HG03108 (cell line): ENCODE measurements at regions not wholly inside any gene's neighbourhood (a gene's known extent, or its start where the extent isn't known, plus 50 kb on each side); places are given as distances from the start of the nearest gene placed in this dataset.
"Not testable (repeated sequence)": the region's sequence is repeated elsewhere in the genome, so short reads cannot be mapped to it uniquely, and the experiment has no call there.

ENCODE experiments used
- ATAC-seq: cut with Tn5 transposase; IDR thresholded peaks from one replicate; pipeline ENCODE4 v1.9.1; 2021; ENCODE audit warnings: moderate library complexity; ENCODE audit not compliant: unreplicated experiment

DNA sequence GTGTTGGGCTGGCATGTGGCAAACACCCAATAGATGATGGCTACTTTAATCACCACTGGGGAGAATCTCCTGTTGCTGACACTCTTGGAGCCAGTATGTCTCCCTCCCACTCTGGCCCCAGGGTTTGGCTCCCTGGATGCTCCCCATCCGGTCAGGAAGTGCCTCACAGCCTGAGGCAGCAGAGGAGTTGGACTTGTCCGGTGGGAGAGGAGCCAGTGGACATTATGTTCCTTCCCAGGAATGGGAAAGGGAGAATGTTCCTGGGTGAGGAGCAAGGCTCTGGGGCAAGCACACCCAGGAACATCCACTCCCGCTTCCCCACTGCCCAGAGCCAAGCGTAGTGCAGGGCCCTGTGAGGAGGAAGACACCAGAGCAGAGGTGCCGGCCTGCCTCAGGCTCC lies 84.6 kb upstream of the NAV2 start:
- ATAC-seq = no peak

DNA sequence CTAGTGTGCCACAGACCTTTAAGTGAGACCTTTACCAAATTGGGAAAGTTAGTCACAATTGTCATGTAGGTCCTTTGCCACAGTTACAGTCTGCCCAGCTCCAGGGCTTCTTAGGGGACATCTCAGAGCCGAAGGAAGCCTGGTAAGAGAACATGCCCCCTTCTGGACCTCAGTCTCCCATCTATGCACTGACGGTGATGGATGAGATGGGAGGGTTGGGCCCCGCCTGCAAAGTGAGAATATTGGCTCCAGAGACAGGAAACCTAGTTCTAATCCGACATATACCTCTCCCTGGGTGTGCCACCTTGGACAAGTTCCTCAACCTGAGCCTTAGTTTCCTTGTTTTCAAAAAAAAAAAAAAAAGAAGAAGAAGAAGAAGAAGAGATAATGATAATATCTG lies 85.1 kb upstream of the NAV2 start:
- no peak for ATAC-seq

DNA sequence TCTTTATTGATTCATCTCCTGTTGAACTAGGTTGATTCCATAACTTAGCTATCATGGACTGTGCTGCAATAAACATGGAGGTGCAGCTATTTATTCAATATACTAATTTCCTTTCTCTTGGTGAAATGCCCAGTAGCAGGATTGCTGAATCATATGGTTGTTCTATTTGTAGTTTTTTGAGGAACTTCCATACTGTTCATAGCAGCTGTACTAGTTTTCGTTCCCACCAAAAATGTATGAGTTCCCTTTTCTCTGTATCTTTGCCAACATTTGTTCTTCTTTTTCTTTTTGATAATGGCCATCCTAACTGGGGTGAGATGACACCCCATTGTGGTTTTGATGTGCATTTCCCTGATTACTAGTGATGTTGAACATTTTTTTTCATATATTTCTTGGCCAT lies 87.2 kb upstream of the NAV2 start:
- no peak for ATAC-seq

GRCh38 chr11:19617696-19618523 lies 94.7 kb upstream of the NAV2 start:
- ATAC-seq = no peak

DNA sequence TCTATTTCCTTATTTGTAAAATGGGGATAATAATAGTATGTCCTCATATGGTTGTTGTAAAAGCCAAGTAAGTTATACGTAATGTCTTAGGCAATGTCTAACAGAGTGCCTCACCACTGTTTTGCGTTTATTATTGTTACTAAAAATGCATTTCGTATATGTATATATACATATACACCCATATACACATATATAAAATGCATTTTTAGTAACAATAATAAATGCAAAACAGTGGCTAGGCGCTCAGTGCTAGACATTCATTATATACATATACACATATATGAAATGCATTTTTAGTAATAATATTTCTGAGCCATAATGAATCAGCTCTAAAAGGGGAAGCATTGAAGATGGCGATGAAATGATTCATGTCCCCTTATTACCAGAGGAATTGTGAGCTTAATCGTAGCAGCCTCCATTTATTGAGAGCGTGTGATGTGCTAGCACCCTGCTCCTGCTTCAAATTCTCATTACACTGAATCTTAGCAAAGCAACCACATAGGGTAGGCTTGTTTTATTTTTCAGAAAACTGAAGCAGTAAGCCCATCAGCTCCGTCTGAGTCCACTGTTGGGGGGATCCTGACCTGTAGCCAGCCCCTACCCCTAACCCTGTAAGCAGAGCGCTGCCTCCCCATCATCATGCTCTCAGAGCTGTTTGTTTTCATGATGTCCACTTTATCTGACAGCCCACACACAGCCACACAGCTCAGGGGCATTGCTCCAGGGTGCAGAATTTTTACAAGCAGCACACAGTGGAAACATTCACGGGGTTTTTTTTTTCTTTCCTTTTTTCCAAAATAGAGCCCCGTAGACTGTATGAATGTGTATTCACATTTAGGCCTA lies 97.1 kb upstream of the NAV2 start:
- no peak for ATAC-seq

GRCh38 chr11:19614370-19614940 lies 98.2 kb upstream of the NAV2 start:
- ATAC-seq = no peak

- not testable (repeated sequence) for ATAC-seq
Observed at GRCh38 chr11:19612025-19612424, 100.6 kb upstream of the NAV2 start.

DNA sequence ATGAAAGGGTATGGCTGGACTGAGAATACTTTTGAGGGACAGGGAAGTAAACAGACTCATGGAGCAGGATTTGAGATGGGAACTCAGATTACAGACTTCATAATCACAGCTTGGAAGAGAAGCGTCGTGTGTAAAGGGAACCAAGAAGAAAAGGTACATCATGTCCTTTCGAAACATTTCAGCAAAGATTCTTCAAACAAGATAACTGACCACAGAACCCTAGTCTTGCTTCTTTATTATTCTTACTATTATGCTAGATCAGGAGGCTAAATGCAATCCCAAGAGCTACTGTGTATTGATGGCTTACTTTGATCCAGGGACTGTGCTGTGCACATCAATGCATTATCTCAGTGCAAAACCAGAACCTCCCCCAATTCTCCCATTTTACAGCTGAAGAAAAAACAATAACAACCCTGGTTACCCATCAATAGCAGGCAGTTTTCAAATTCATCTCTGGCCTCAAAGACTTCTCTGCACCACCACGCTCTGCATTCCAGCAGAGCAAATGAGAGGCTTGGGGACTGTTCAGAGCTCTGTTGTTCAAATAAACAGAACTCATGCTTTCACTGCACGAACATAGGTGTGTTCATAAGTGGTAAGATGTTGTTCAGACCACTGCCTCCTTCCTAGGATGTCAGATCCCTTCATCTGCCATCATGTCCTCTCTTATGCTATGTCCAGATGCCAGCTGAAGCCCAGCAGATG lies 104.8 kb upstream of the NAV2 start:
- no peak for ATAC-seq

GRCh38 chr11:19606856-19607655 lies 105.6 kb upstream of the NAV2 start:
- ATAC-seq = no peak

- no peak for ATAC-seq
Observed at GRCh38 chr11:19605520-19606371, 106.9 kb upstream of the NAV2 start.

- no peak for ATAC-seq
Observed at GRCh38 chr11:19604679-19605375, 107.8 kb upstream of the NAV2 start.

DNA sequence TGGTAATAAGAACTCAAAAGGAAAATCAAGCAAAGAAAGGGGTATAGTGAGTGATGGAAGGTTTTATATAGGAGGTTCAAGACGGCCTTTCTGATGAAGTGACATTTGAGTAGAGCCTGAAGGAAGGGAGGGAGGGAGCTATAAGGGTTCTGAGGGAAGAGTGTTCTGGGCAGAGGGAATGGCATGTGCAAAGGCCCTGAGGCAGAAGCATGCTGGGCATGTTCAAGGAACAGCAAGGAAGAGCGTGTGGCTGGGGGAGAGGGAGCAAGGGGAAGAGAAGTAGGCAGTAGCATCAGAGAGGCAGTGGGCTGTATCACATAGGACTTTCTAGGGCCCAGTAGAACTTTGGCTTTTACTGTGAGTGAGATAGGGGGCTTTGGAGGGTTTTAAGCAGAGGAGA lies 108.9 kb upstream of the NAV2 start:
- ATAC-seq = no peak

DNA sequence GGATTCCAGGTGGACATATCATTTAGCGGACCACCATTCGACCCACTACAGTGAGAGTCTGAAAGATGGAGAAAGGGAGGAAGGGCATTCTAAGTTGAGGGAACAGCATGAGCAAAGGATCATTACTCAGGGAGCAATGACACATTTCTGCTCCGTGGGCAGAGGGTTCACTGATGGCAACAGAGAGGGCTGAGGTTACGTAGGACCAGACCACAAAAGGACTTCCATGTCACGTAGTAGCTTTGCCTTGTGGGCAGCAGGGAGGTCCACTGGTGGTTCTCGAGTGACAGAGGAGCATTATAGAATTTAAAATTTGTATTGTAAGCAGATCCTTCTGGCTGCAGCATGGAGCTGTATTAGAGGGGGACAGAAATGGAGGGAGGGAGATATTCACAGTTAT lies 109.7 kb upstream of the NAV2 start:
- no peak for ATAC-seq

DNA sequence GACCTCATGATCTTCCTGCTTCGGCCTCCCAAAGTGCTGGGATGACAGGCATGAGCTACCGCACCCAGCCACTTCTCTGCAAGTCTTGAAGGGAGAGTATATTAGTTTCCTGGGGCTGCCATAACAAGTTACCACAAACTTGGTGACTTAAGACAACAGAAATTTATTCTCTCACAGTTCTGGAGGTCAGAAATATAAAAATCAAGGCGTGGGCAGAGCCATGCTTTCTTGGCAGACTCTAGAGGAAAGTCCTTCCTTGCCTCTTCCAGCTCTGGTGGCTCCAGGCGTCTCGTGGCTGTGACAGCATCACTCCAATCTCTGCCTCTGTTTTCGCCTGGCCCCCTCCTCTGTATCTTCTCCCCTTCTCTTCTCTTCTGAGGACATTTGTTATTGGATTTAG lies 110.2 kb upstream of the NAV2 start:
- ATAC-seq = no peak

- ATAC-seq = no peak
Observed at GRCh38 chr11:19601235-19601634, 111.4 kb upstream of the NAV2 start.

- no peak for ATAC-seq
Observed at GRCh38 chr11:19599681-19600080, 113.0 kb upstream of the NAV2 start.

DNA sequence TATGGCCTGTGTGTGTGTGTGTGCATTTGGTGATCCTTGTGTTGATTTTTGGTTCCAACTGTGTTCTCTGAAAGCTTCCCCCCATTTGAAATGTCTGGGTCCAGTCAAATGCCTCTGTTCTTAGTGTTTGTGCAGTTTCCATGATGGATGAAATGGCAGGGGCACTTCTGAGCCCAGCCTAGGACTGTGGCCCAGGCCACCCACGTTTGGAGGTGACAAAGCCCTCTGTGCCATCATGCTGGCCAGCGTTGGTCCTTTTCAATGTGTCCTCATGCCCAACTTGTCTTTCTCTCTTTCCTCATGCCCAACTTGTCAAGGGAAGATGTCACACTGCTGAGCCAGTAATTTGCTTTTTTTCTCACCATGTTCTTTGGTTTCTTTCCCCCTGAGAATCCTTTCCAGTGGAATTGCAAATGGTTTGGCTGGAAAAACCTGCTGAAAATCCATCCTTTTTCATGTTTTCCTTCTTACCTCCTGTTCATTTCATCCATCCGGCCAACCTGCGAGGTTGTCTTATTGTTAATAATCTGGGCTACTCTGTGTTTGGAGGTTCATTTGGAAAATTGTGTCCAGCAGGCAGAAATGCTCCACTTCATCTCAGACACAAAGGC lies 113.7 kb upstream of the NAV2 start:
- ATAC-seq = no peak

GRCh38 chr11:19598456-19598855 lies 114.2 kb upstream of the NAV2 start:
- no peak for ATAC-seq
